A549 (cell line): ENCODE measurements at regions not wholly inside any gene's neighbourhood (a gene's known extent, or its start where the extent isn't known, plus 50 kb on each side); places are given as distances from the start of the nearest gene placed in this dataset.

Experiments used
- CHD2 ChIP-seq: fragments of 150-350 bp; IDR thresholded peaks from 2 replicates; pipeline ENCODE4 v1.6.1; 2014; ENCODE audit warnings: low read length; ENCODE audit not compliant: partially characterized antibody
- CTCF ChIP-seq: fragments of >200 bp; sonication (Bioruptor Twin); formaldehyde crosslinking; IDR thresholded peaks from 3 replicates; pipeline ENCODE4 v1.5.1; 2016
- EHMT2 ChIP-seq: fragments of 200-600 bp; sonication (generic); IDR thresholded peaks from 2 replicates; pipeline ENCODE4 v1.6.1; 2016; ENCODE audit warnings: antibody characterized with exemption, low read depth, mild to moderate bottlenecking, moderate library complexity
- ESRRA ChIP-seq: fragments of 150-350 bp; IDR thresholded peaks from 2 replicates; pipeline ENCODE4 v1.6.1; 2014; ENCODE audit warnings: mild to moderate bottlenecking, low read length, borderline replicate concordance
- GATA3 ChIP-seq: IDR thresholded peaks from 2 replicates; pipeline ENCODE4 v1.6.1; 2012; ENCODE audit warnings: borderline replicate concordance
- HOXB13 ChIP-seq: fragments of 250-450 bp; sonication (Bioruptor Pico); IDR thresholded peaks from 2 replicates; pipeline ENCODE4 v1.5.0; 2020; ENCODE audit warnings: low read depth, mild to moderate bottlenecking, moderate library complexity
- KDM1A ChIP-seq: fragments of 200-600 bp; sonication (generic); IDR thresholded peaks from 2 replicates; pipeline ENCODE4 v1.6.1; 2016; ENCODE audit warnings: low read depth, mild to moderate bottlenecking
- MAZ ChIP-seq: fragments of 150-350 bp; IDR thresholded peaks from 2 replicates; pipeline ENCODE4 v1.6.1; 2014; ENCODE audit warnings: antibody characterized with exemption, low read depth, low read length, borderline replicate concordance
- NR3C1 ChIP-seq: fragments of >200 bp; sonication (Bioruptor Twin); formaldehyde crosslinking; IDR thresholded peaks from 3 replicates; pipeline ENCODE4 v1.6.1; 2017
- POLR2A ChIP-seq: IDR thresholded peaks from 2 replicates; pipeline ENCODE4 v1.6.1; 2012; ENCODE audit warnings: mild to moderate bottlenecking, low read length
- RARB ChIP-seq: fragments of 250-450 bp; sonication (Bioruptor Pico); IDR thresholded peaks from 2 replicates; pipeline ENCODE4 v1.8.0; 2021; ENCODE audit warnings: mild to moderate bottlenecking, moderate library complexity
- RFX5 ChIP-seq: fragments of 450-650 bp; IDR thresholded peaks from 2 replicates; pipeline ENCODE4 v1.7.1; 2014; ENCODE audit warnings: antibody characterized with exemption, mild to moderate bottlenecking, moderate library complexity
- SMC3 ChIP-seq: fragments of >200 bp; sonication (Bioruptor Twin); formaldehyde crosslinking; IDR thresholded peaks from 3 replicates; pipeline ENCODE4 v1.6.1; 2018; ENCODE audit warnings: inconsistent platforms
- USF2 ChIP-seq: fragments of 450-650 bp; IDR thresholded peaks from 2 replicates; pipeline ENCODE4 v1.6.1; 2014; ENCODE audit warnings: antibody characterized with exemption

- no peak for TF ChIP-seq CTCF
- TF ChIP-seq MAZ: no peak
- TF ChIP-seq RARB (CRISPR knock-in tag): no peak
- no peak for TF ChIP-seq ESRRA
- no peak for TF ChIP-seq USF2
- TF ChIP-seq GATA3: no peak
- TF ChIP-seq CHD2: no peak
- TF ChIP-seq EHMT2: no peak
- no peak for TF ChIP-seq POLR2A
- TF ChIP-seq HOXB13 (CRISPR knock-in tag): no peak
- TF ChIP-seq SMC3: no peak
- TF ChIP-seq KDM1A: no peak
- no peak for TF ChIP-seq RFX5
- no peak for TF ChIP-seq NR3C1
Measured at GRCh38 chr1:106465666-106466065, 590.8 kb upstream of the PRMT6 start.
